Urothelium cell line (cell line): ENCODE measurements at regions not wholly inside any gene's neighbourhood (a gene's known extent, or its start where the extent isn't known, plus 50 kb on each side); places are given as distances from the start of the nearest gene placed in this dataset.

Source experiments
- DNase-seq: peaks from one replicate; pipeline ENCODE4 v3.0.0; 2011; ENCODE audit warnings: low spot score, mixed read lengths
- FAIRE-seq: peaks from 2 replicates; lab custom pipeline; 2011; peaks lifted over from hg19 to GRCh38; lab: Jason Lieb, UNC

GRCh38 chr4:159443975-159444374 lies 341.1 kb downstream of the RAPGEF2 start:
- FAIRE-seq (no peak), DNase-seq (no peak)

GRCh38 chr4:159444678-159445077 lies 341.8 kb downstream of the RAPGEF2 start:
- FAIRE-seq, result no peak
- peak; percentile 14 for DNase-seq

GRCh38 chr4:159445692-159446091 lies 342.8 kb downstream of the RAPGEF2 start:
- FAIRE-seq (no peak), DNase-seq (no peak)

GRCh38 chr4:159446266-159446976 lies 343.5 kb downstream of the RAPGEF2 start:
- FAIRE-seq, result no peak
- peak; percentile 66 for DNase-seq

GRCh38 chr4:159447296-159447695 lies 344.4 kb downstream of the RAPGEF2 start:
- FAIRE-seq (no peak), DNase-seq (no peak)

- DNase-seq, result no peak
- no peak for FAIRE-seq
These were observed 348.1 kb downstream of the RAPGEF2 start for GRCh38 chr4:159451006-159451405.

- DNase-seq (peak; percentile 58), FAIRE-seq (no peak)
These were observed 352.9 kb downstream of the RAPGEF2 start for GRCh38 chr4:159455675-159456237.

- FAIRE-seq (no peak), DNase-seq (no peak)
These were observed 357.5 kb downstream of the RAPGEF2 start for GRCh38 chr4:159460371-159460770.

- no peak for FAIRE-seq
- no peak for DNase-seq
These were observed 360.4 kb downstream of the RAPGEF2 start for GRCh38 chr4:159463235-159463634.

- no peak for FAIRE-seq
- DNase-seq, result no peak
These were observed 361.4 kb downstream of the RAPGEF2 start for GRCh38 chr4:159464302-159464701.

- DNase-seq (no peak), FAIRE-seq (no peak)
These were observed 374.0 kb downstream of the RAPGEF2 start for GRCh38 chr4:159476886-159477285.

- DNase-seq (no peak), FAIRE-seq (no peak)
These were observed 377.9 kb downstream of the RAPGEF2 start for GRCh38 chr4:159480826-159481225.

- DNase-seq, result no peak
- no peak for FAIRE-seq
These were observed 379.1 kb downstream of the RAPGEF2 start for GRCh38 chr4:159481936-159482335.

GRCh38 chr4:159483110-159483781 lies 380.4 kb downstream of the RAPGEF2 start:
- FAIRE-seq, result no peak
- DNase-seq, result no peak

- FAIRE-seq (peak; percentile 66), DNase-seq (no peak)
These were observed 381.2 kb downstream of the RAPGEF2 start for GRCh38 chr4:159483782-159484741.

GRCh38 chr4:159484864-159485263 lies 382.0 kb downstream of the RAPGEF2 start:
- FAIRE-seq (no peak), DNase-seq (no peak)

- DNase-seq, result peak; percentile 69
- FAIRE-seq, result no peak
These were observed 384.4 kb downstream of the RAPGEF2 start for GRCh38 chr4:159487284-159487747.

- no peak for DNase-seq
- no peak for FAIRE-seq
These were observed 386.8 kb downstream of the RAPGEF2 start for GRCh38 chr4:159489646-159490045.

- FAIRE-seq, result no peak
These were observed 392.8 kb downstream of the RAPGEF2 start for GRCh38 chr4:159495515-159496236.

GRCh38 chr4:159496248-159496647 lies 393.4 kb downstream of the RAPGEF2 start:
- FAIRE-seq (no peak), DNase-seq (no peak)

More at GRCh38 chr4:159495515-159496236, 392.8 kb downstream of the RAPGEF2 start:
- DNase-seq, result no peak
